ENCODE measurements at regions not wholly inside any gene's neighbourhood (a gene's known extent, or its start where the extent isn't known, plus 50 kb on each side); places are given as distances from the start of the nearest gene placed in this dataset.

DNA sequence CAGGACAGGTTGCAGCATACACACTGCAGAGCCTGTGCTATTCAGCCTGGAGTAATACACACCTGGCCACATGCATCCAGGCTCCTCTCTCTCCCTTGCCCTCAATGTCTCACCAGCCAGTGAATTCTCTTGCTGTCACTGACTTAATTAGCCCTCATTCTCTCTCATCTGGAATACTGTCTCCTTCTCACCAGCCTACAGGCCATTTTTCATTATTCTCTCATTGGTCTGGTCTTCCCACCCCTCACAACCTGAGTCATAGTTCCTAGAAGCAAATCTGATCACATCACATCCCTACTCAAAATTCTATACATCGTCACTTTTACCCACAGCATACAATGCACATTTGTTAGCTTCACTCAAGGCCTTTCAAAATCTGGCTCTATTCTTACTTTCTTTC lies 333.1 kb downstream of the PIK3C3 start:
- TF ChIP-seq POLR2AphosphoS2 (IDR thresholded peaks at IDR 0.05; ENCODE audit: low read length), result no peak
- TF ChIP-seq, protein P1, sequence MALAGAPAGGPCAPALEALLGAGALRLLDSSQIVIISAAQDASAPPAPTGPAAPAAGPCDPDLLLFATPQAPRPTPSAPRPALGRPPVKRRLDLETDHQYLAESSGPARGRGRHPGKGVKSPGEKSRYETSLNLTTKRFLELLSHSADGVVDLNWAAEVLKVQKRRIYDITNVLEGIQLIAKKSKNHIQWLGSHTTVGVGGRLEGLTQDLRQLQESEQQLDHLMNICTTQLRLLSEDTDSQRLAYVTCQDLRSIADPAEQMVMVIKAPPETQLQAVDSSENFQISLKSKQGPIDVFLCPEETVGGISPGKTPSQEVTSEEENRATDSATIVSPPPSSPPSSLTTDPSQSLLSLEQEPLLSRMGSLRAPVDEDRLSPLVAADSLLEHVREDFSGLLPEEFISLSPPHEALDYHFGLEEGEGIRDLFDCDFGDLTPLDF (CRISPR knock-in tag; IDR thresholded peaks at IDR 0.05), result no peak
